Endothelial cell of umbilical vein (primary cell): ENCODE measurements at regions not wholly inside any gene's neighbourhood (a gene's known extent, or its start where the extent isn't known, plus 50 kb on each side); places are given as distances from the start of the nearest gene placed in this dataset.

Experiments
- BruUV-seq: library from RNA; stranded (reverse); fragments of 400-500 nt; replicated peaks from 2 replicates; lab custom pipeline; 2021; lab: Mats Ljungman, UMichigan
- CTCF ChIA-PET: fragments of 300-600, 350-600 bp; sonication (Branson Sonifier 250); formaldehyde crosslinking; loops from one replicate; lab custom pipeline; 2021; ENCODE audit warnings: antibody characterized with exemption, inconsistent platforms; lab: Charles Lee
- POLR2A ChIA-PET: fragments of 300-600, 350-600 bp; sonication (Branson Sonifier 250); formaldehyde crosslinking; loops from one replicate; lab custom pipeline; 2021; ENCODE audit warnings: antibody characterized with exemption, inconsistent platforms; lab: Charles Lee
- DNase-seq: peaks from one replicate; pipeline ENCODE4 v3.0.0-alpha.2; 2011; ENCODE audit warnings: low read depth, low spot score
- FAIRE-seq: peaks from 2 replicates; lab custom pipeline; 2011; peaks lifted over from hg19 to GRCh38; lab: Jason Lieb, UNC
- H2AFZ ChIP-seq: 2 replicates; pipeline ENCODE4 v1.6.0; 2012; ENCODE audit warnings: low read depth, low read length, control low read depth, inconsistent platforms
- H3K27ac ChIP-seq: 2 replicates; pipeline ENCODE4 v1.5.1; 2011; ENCODE audit warnings: low read depth, mild to moderate bottlenecking, control low read depth, low read length, moderate library complexity; ENCODE audit not compliant: insufficient read depth
- H3K27me3 ChIP-seq, 2 experiments: 2 replicates each; pipeline versions ENCODE4 v1.6.0 to v1.6.1; 2011; ENCODE audit warnings: low read length in 2 of 2, mixed read lengths in 1 of 2; ENCODE audit not compliant: control insufficient read depth in 2 of 2, insufficient read depth in 2 of 2
- H3K36me3 ChIP-seq, 2 experiments: 2 replicates in 1 of 2; 3 replicates in 1 of 2; pipeline ENCODE4 v1.5.1; 2011; ENCODE audit warnings: low read length in 2 of 2, mild to moderate bottlenecking in 1 of 2, moderate library complexity in 1 of 2; ENCODE audit not compliant: control insufficient read depth in 2 of 2, insufficient read depth in 2 of 2; ENCODE audit errors: extremely low read depth in 1 of 2
- H3K4me1 ChIP-seq: 3 replicates; pipeline ENCODE4 v1.5.1; 2011; ENCODE audit warnings: mild to moderate bottlenecking, low read length; ENCODE audit not compliant: control insufficient read depth, insufficient read depth; ENCODE audit errors: extremely low read depth
- H3K4me2 ChIP-seq: 2 replicates; pipeline ENCODE4 v1.6.1; 2011; ENCODE audit warnings: low read length, control low read depth, mixed read lengths; ENCODE audit not compliant: insufficient read depth
- H3K4me3 ChIP-seq, 3 experiments: fragments of 200-600 bp in 1 of 3; sonication (generic), shearing (Covaris generic) in 1 of 3; replicated peaks in 1 of 3; 2 replicates each; pipeline ENCODE4 v1.5.1; 2011 to 2016; ENCODE audit warnings: control low read depth in 3 of 3, low read length in 3 of 3, mild to moderate bottlenecking in 2 of 3, inconsistent platforms in 1 of 3, low read depth in 1 of 3, moderate library complexity in 1 of 3; ENCODE audit not compliant: insufficient read depth in 1 of 3
- H3K79me2 ChIP-seq: 2 replicates; pipeline ENCODE4 v1.6.0; 2012; ENCODE audit warnings: low read length, inconsistent platforms; ENCODE audit not compliant: control insufficient read depth, insufficient read depth
- H3K9ac ChIP-seq: replicated peaks from 2 replicates; pipeline ENCODE3; 2011; ENCODE audit warnings: low read length, control low read depth; ENCODE audit not compliant: insufficient read depth; ENCODE audit errors: extremely low read depth
- H3K9me1 ChIP-seq: replicated peaks from 3 replicates; pipeline ENCODE4 v1.6.0; 2011; ENCODE audit warnings: mild to moderate bottlenecking, low read length; ENCODE audit not compliant: control insufficient read depth, insufficient read depth; ENCODE audit errors: extremely low read depth
- H3K9me3 ChIP-seq: replicated peaks from 2 replicates; pipeline ENCODE4 v1.5.1; 2012; ENCODE audit warnings: low read length, inconsistent platforms; ENCODE audit not compliant: control insufficient read depth, insufficient read depth
- H4K20me1 ChIP-seq: replicated peaks from 2 replicates; pipeline ENCODE3; 2011; ENCODE audit warnings: mild to moderate bottlenecking, low read length; ENCODE audit not compliant: control insufficient read depth, insufficient read depth; ENCODE audit errors: extremely low read depth
- EZH2 ChIP-seq: IDR thresholded peaks from 2 replicates; pipeline ENCODE4 v1.6.1; 2012; ENCODE audit warnings: borderline replicate concordance, low read depth, mild to moderate bottlenecking, moderate library complexity, low read length, inconsistent platforms; ENCODE audit not compliant: severe bottlenecking
- FOS ChIP-seq: IDR thresholded peaks from 2 replicates; pipeline ENCODE4 v1.6.1; 2011; ENCODE audit warnings: mild to moderate bottlenecking, low read length, moderate library complexity, borderline replicate concordance; ENCODE audit not compliant: insufficient read depth
- GATA2 ChIP-seq: IDR thresholded peaks from 2 replicates; pipeline ENCODE4 v1.7.0; 2011; ENCODE audit warnings: low read depth, mild to moderate bottlenecking, moderate library complexity, mixed read lengths, low read length; ENCODE audit not compliant: insufficient read length, insufficient read depth
- JUN ChIP-seq: IDR thresholded peaks from 2 replicates; pipeline ENCODE4 v1.6.1; 2011; ENCODE audit warnings: borderline replicate concordance, low read depth; ENCODE audit not compliant: insufficient read length, insufficient read depth
- MYC ChIP-seq: IDR thresholded peaks from one replicate; pipeline ENCODE4 v1.6.1; 2011; ENCODE audit warnings: mild to moderate bottlenecking, low read depth, low read length
- POLR2A ChIP-seq: IDR thresholded peaks from 2 replicates; pipeline ENCODE4 v1.6.1; 2012; ENCODE audit warnings: low read depth, mild to moderate bottlenecking, control low read depth, low read length
- POLR2AphosphoS5 ChIP-seq: IDR thresholded peaks from 2 replicates; pipeline ENCODE4 v1.6.1; 2012; ENCODE audit warnings: low read depth, mild to moderate bottlenecking, control low read depth, low read length, moderate library complexity; ENCODE audit not compliant: insufficient read depth
- dilution Hi-C: fragments of 300-500 bp; cut with MboI; formaldehyde crosslinking; loops from one replicate; pipeline ENCODE4 v1.15.0; 2019; ENCODE audit warnings: low sequenced_read_pairs; ENCODE audit not compliant: extremely low pct_ligation_motif_present
- intact Hi-C: fragments of 100-400 bp; cut with micrococcal nuclease; formaldehyde crosslinking; loops from one replicate; pipeline ENCODE4 v1.10.0; 2022
- TF ChIP-seq, protein P1 (sequence below), 2 donors: IDR thresholded peaks; 1 replicate in 1 of 2; 2 replicates in 1 of 2; pipeline ENCODE4 v1.5.1; 2011; ENCODE audit warnings: low read length in 2 of 2, mild to moderate bottlenecking in 2 of 2, moderate library complexity in 2 of 2, control low read depth in 1 of 2, inconsistent platforms in 1 of 2, low read depth in 1 of 2; ENCODE audit not compliant: insufficient read depth in 1 of 2; ENCODE audit errors: extremely low read depth in 1 of 2
- TF ChIP-seq, protein P2 (sequence below): IDR thresholded peaks from 2 replicates; pipeline ENCODE4 v1.6.1; 2011; ENCODE audit not compliant: insufficient read depth, insufficient read length

DNA sequence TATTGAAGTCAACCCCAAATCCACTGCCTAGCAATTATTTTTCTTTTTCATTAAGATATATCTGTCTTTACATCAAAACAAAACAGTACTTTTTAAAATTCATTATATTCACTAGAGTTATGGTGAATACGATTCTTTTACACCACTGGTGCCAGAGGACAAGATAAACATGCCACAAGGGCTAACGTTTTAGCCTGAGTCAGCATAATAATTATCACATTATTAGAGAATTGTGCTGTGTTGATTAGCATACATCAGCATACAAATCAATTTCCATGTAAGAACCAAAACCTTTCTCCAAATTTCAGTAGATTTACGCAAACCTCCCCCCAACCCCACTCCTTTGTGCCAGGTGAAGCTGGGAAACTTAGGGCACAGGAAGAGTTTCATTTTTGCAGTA, 131.1 kb upstream of the TMEM106B start:
- no peaks in the 10 kb centered on the region for H4K20me1 ChIP-seq
- no peaks in the 10 kb centered on the region for H3K9me3 ChIP-seq
- H3K4me2 ChIP-seq: no peak overlapping the region
- H3K4me1 ChIP-seq: no peaks in the 10 kb centered on the region
- dilution Hi-C loops (no loop called here), intact Hi-C loops (no loop called here)
- no peak overlapping the region for H3K9ac ChIP-seq
- FAIRE-seq (no peak), DNase-seq (no peak)
- no peak overlapping the region for H2AFZ ChIP-seq
- ChIA-PET POLR2A (no interaction called here), CTCF (interaction anchor here (0.9 to 1.2 kb wide), 2 partner anchors 12 to 242 kb away, joined by 3 read pairs; no protein-coding TSS in a partner anchor)
- H3K9me1 ChIP-seq: no peaks in the 10 kb centered on the region
- no peak overlapping the region for H3K4me3 ChIP-seq
- H3K36me3 ChIP-seq: no peaks in the 10 kb centered on the region
- no peak overlapping the region for H3K27ac ChIP-seq
- TF ChIP-seq MYC (no peak), JUN (no peak), GATA2 (no peak), FOS (no peak), POLR2AphosphoS5 (no peak), EZH2 (no peak), POLR2A (no peak)
- TF ChIP-seq, protein P1, sequence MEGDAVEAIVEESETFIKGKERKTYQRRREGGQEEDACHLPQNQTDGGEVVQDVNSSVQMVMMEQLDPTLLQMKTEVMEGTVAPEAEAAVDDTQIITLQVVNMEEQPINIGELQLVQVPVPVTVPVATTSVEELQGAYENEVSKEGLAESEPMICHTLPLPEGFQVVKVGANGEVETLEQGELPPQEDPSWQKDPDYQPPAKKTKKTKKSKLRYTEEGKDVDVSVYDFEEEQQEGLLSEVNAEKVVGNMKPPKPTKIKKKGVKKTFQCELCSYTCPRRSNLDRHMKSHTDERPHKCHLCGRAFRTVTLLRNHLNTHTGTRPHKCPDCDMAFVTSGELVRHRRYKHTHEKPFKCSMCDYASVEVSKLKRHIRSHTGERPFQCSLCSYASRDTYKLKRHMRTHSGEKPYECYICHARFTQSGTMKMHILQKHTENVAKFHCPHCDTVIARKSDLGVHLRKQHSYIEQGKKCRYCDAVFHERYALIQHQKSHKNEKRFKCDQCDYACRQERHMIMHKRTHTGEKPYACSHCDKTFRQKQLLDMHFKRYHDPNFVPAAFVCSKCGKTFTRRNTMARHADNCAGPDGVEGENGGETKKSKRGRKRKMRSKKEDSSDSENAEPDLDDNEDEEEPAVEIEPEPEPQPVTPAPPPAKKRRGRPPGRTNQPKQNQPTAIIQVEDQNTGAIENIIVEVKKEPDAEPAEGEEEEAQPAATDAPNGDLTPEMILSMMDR (IDR thresholded peaks at IDR 0.05; ENCODE audit: extremely low read depth in 1 of 2, insufficient read depth in 1 of 2, low read depth in 1 of 2, low read length in 2 of 2): no peak
- TF ChIP-seq, protein P2, sequence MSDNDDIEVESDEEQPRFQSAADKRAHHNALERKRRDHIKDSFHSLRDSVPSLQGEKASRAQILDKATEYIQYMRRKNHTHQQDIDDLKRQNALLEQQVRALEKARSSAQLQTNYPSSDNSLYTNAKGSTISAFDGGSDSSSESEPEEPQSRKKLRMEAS: no peak
- H3K79me2 ChIP-seq: no peaks in the 10 kb centered on the region
- BruUV-seq: no TSS peak
- H3K27me3 ChIP-seq: no peaks in the 10 kb centered on the region
